Stimulated activated CD8-positive, alpha-beta memory T cell treated with anti-CD3 and anti-CD28 coated beads, Interleukin-15, amount 100 ng/mL, for 48 hours (primary cell): ENCODE measurements at regions not wholly inside any gene's neighbourhood (a gene's known extent, or its start where the extent isn't known, plus 50 kb on each side); places are given as distances from the start of the nearest gene placed in this dataset.

ENCODE experiments used
- DNase-seq, 2 donors: peaks; one replicate each; pipeline ENCODE4 v3.0.0-alpha.2; 2020; ENCODE audit warnings: low read depth in 2 of 2

GRCh38 chrX:7283741-7284140, 135.8 kb upstream of the PUDP start:
- DNase-seq, result no peak

GRCh38 chrX:7280520-7280919, 132.6 kb upstream of the PUDP start:
- DNase-seq, result no peak

DNA sequence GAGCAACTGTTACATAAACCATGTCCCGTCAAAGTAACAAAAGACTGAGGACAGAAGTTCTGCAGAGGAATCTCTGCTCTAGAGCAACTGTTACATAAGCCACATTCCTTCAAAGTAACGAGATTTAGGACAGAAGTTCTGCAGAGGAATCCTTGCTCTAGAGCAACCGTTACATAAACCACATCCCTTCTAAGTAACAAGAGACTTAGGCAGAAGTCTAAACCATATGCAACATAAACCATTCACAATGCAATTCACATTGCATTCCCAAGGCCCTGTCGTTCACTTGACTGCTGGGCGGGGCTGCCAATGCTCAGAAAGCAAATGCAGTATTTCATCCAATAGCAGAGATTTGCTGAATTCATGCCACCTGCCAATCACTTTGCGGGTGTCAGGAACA, 124.4 kb upstream of the PUDP start:
- no peak for DNase-seq

DNA sequence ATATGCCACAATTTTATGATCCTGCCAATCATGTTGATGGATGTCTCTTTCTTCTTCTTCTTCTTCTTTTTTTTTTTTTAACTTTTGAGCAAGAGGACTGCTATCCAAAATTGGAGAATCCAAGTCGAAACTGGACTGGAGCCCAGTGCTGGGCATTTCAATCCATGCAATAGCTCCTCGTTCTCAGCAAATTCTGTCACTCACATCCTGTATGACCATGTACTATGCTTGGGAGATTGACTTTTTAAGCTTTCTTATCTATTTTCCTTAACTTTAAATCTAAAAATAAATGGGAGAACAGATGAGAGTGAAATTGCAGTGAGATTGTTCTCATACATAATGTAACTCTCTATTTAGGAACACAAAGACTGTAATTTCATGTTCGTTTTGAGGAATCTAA, 123.0 kb upstream of the PUDP start:
- DNase-seq, result no peak

DNA sequence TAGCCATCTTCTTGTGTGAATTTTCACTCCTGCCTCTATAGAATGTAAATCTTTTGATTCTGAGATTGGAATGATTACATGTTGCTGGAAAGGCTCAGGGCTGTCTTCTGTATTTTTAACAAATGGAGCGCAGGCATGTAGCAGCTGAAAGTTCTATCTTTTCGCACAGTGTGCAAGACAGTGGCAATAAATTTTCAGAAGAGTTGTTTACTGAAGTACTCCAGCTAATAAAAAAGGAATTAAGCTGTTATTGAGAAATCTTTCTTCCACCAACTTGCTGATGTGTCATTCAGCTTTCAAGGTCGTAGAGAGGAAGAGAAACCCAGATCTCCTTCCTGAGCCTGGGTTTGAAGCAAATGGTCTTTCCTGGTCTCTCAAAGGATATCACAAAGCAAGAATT, 122.0 kb upstream of the PUDP start:
- DNase-seq, result no peak

GRCh38 chrX:7269589-7269988, 121.6 kb upstream of the PUDP start:
- DNase-seq, result no peak

DNA sequence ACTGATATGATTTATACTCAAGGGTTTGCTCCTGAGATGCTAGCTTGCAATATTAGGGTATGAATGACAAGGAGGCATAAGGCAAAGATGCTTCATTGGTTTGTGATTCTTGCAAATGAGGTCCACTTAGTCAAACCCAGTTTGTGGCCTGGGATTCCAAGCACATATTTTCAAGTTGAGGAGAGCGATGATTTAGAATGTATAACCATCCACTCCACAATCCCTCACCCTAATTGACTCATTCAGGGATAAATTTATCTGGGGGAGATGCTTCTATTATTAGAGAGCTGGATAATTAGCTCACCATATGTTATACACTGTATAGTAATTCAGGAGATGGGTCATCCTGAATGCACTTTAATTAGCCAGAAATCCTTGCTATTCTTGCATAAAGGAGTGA, 118.3 kb upstream of the PUDP start:
- DNase-seq, result no peak

DNA sequence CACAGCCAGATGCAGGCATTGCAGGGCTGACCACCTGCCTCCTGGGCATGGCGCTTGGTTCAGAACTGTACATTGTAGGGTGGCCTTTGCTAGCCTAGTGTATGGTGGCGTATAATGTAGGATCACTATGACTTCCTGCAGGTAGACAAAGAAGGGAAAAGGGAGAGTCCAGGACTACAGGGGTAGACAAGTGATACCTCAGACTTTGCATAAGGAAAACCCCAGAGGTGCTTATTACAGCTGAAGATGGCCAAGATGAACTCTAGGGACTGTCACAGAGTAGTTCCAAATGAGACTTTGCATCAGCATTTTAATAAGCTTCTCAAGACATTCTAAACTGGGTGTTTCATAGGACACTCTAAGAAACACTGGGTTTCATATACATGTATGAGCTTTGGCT, 116.4 kb upstream of the PUDP start:
- no peak for DNase-seq

GRCh38 chrX:7263961-7264360, 116.0 kb upstream of the PUDP start:
- no peak for DNase-seq

- no peak for DNase-seq
Observed at GRCh38 chrX:7263330-7263729, 115.4 kb upstream of the PUDP start.

DNA sequence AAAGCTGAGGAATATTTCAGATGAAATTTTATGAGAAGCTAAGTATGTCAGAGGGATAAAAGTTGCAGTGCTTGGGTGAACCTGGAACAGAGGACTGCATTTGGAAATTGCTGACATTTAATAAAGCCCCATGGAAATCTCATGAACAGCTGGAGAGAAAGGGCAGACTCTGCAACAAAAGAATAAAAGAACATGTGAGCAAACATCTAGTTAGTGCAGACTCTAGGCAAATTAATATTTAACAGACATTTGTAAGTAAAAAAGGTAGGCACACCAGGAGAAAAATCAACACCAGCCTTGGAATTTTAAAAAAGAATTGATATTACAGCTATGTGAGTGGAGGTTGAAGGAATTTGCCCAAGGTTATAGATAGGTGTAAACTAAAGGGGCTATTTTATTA, 114.6 kb upstream of the PUDP start:
- DNase-seq, result no peak

DNA sequence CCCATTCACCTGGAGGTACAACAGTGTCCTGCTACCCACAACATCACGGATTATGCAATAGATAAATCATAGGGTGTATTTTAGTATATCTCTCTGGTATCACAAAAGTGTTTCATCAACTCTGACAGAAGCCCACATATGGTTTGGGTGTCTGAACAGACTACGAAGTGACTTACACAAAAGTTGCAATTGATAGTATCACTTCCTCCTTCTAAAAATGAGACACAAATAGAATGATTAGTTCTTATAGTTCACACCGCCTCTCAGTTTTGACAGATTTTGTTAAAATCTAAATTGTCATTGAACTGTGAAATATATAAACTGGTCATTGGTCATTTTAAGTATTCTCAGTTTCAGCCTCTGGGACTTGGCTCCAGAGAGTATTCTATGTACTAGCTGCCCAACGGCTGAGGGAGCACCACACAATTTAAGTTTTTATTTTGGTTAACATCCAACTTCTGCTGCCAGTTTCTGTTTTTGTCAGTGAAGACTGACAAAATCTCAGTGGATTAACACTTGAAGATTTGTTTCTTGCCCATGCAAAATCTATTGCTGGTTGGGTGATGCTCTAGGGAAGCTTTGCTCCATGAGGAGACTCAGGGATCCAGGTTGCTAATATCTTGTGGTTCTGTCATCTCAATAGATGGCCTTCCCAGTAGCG, 113.8 kb upstream of the PUDP start:
- no peak for DNase-seq

- no peak for DNase-seq
Observed at GRCh38 chrX:7254144-7254543, 106.2 kb upstream of the PUDP start.

- no peak for DNase-seq
Observed at GRCh38 chrX:7253565-7253964, 105.6 kb upstream of the PUDP start.

DNA sequence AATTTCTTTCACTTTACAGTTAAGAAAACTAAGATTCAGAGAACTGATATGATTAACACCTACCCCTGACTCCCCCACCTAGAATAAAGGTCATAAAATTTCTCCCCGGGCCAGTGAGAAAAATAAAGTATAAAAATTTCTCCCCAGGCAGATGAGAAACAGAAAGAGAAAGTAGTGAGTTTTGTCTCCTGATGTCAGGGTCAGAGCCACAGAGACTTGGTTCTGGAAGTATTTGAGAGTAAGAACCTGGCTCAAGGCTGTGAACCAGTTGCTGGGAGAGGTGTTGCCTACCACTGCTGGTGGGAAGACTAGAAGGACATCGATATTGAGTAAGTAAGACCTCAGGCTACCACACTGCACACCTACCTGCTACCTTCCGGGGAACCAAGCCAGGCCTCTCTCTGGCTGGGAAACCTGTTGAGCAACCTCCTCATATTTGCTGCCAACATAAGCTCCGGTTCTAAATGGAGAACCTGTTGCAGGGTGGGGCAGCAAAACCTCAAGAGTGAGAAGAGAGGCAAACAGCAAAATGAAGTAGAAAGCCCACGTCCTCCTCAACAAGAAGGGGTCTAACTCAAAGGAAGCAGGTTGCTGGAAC, 104.2 kb upstream of the PUDP start:
- no peak for DNase-seq

DNA sequence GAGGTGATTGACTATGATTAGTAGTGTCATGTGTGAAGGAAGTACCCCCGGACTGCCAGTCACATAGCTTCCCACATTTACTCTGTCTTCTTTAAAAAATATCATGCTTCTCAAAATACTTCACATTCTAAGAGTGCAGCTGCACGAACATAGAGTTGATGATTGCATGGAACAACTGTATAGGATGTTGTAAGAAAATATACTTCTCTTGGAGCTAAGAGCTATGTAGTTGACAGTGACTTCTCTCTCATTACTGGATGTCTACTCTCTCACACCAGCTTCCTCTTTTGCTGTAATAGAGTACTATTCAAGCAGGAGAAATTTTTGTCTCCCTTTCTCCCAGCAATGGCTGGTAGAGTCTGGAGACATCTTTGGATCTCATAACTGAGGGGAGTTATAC, 99.4 kb upstream of the PUDP start:
- DNase-seq, result no peak

GRCh38 chrX:7244405-7244804, 96.5 kb upstream of the PUDP start:
- no peak for DNase-seq

- DNase-seq, result no peak
Observed at GRCh38 chrX:7242613-7243012, 94.7 kb upstream of the PUDP start.

- DNase-seq, result no peak
Observed at GRCh38 chrX:7240929-7241328, 93.0 kb upstream of the PUDP start.

DNA sequence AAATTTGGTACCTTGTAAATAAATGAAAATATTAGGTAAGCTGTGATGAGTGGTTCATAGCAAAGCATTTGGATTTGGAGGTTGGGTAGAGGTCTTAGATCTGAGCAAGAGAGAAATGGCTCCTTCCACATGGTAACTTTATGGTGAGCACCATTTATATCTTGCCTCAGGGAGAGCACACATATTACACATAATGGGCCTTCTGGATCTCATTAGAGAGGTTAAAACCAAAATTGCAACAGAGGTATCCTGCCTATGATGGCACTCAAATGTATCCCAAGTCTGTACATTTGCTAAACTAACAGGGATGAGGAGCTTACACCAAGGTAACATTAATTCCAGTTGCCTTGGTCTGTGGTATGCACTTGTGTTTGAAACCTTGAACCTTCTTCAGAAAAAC, 87.1 kb upstream of the PUDP start:
- DNase-seq, result no peak

DNA sequence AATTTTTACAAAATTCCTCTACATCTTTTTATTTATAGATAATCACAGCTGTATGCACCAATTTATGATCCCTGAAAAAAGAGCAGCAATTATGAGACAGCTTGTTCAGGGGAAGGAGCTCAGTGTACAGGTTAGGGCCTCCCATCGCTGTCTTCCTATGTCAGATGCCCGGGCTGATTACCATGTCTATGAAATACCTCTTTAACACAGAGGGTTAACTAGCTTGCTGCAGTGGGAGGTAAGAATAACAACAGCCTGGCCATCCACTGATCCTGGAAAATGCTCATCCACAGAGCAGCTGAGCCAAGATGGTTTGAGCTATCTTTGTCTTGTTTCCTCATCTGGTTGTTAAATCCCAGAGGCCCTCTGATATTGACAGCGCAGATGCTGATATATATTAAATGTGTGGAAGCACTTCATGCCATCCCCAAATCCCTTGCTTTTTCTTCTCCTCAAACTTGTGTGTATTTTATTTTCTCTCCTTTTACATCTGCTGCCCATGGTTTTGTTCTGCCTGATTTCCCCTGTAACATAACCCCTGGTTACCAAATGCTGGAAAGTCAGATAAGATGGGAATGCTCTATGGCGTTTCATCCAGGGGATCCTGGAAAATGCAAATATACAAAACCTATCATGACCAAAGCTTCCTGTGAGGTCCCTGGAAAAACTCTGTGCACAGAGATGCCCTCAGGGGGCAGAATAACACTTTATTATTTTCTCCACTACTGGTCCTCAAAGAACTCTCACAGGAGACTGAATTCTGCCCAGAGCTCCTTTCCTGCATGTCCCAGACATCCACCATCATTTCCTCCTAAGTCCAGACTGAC, 85.8 kb upstream of the PUDP start:
- DNase-seq, result no peak

DNA sequence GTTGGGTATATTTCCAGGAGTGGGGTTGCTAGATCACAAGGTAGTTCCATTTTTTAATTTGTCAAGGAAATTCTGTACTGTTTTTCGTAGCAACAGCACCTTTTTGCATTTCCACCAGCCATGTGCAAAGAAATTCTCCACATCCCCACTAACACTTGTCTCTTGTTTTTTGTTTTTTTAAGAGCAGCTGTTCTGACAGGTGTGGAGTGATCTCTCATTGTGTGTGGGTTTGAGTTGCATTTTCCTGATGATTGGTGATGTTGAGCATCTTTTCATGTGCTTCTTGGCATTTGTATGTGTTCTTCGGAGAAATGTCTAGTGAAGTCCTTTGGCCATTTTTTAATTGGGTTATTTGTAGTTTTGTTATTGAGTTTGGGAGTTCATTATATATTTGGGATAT, 80.3 kb upstream of the PUDP start:
- no peak for DNase-seq

DNA sequence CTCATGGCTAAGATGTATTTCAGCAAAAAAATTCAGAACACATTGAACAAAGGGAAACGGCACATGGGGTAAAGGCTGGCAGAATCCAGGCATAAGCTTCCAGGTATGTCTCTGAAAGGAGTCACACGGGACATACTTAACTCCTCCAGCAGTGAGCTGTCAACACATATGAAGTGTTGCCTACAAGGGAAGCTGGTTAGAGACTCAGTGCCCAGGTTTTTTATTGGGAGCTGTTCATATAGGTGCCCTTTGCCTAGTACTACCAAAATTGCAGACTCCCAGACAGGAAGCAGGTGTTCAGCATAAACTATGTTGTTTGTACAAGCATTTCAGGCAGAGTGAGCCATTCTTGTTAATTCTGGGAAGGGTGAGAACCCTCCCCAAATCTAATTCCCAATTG, 77.4 kb upstream of the PUDP start:
- no peak for DNase-seq
